IMR-90 (cell line): ENCODE measurements at regions not wholly inside any gene's neighbourhood (a gene's known extent, or its start where the extent isn't known, plus 50 kb on each side); places are given as distances from the start of the nearest gene placed in this dataset.

ENCODE experiments used
- ATAC-seq: fragments of 200-7000 bp; cut with Tn5 transposase; 2 replicates; pipeline ENCODE4 v1.9.1; 2020; ENCODE audit warnings: low read depth, mild to moderate bottlenecking, moderate library complexity
- BruUV-seq: library from RNA; stranded (reverse); fragments of 400-500 nt; replicated peaks from 2 replicates; lab custom pipeline; 2021; lab: Mats Ljungman, UMichigan
- CTCF ChIA-PET: fragments of 300-600 bp; formaldehyde crosslinking; extraction: SDS; loops from one replicate; lab custom pipeline; 2021; ENCODE audit warnings: antibody characterized with exemption; lab: Yijun Ruan, JAX
- POLR2A ChIA-PET: fragments of 300-600 bp; sonication (Branson Sonifier 250); formaldehyde crosslinking; loops from one replicate; lab custom pipeline; 2022; ENCODE audit warnings: antibody characterized with exemption; ENCODE audit not compliant: unreplicated experiment; lab: Charles Lee
- DNase-seq: peaks from one replicate; pipeline ENCODE4 v3.0.0; 2013
- H2AFZ ChIP-seq: replicated peaks from 2 replicates; pipeline ENCODE3; 2013; ENCODE audit warnings: low read length, mild to moderate bottlenecking; ENCODE audit not compliant: poor library complexity
- H2AK5ac ChIP-seq: 2 replicates; pipeline ENCODE4 v1.6.1; 2013; ENCODE audit warnings: low read depth, low read length, inconsistent platforms
- H2AK9ac ChIP-seq: replicated peaks from 2 replicates; pipeline ENCODE3; 2013; ENCODE audit warnings: mild to moderate bottlenecking, low read depth, low read length, moderate library complexity; ENCODE audit not compliant: poor library complexity
- H2BK120ac ChIP-seq: 2 replicates; pipeline ENCODE4 v1.6.1; 2013; ENCODE audit warnings: low read depth, low read length, inconsistent platforms
- H2BK15ac ChIP-seq: 3 replicates; pipeline ENCODE4 v1.6.1; 2013; ENCODE audit warnings: low read depth, low read length, inconsistent platforms
- H2BK20ac ChIP-seq: 2 replicates; pipeline ENCODE4 v1.6.1; 2013; ENCODE audit warnings: low read depth, mild to moderate bottlenecking, inconsistent platforms, low read length, moderate library complexity
- H2BK5ac ChIP-seq: 2 replicates; pipeline ENCODE4 v1.6.1; 2013; ENCODE audit warnings: mild to moderate bottlenecking, low read depth, low read length, inconsistent platforms; ENCODE audit not compliant: poor library complexity, severe bottlenecking
- H3K14ac ChIP-seq: replicated peaks from 2 replicates; pipeline ENCODE4 v1.6.1; 2013; ENCODE audit warnings: low read depth, low read length, inconsistent platforms
- H3K18ac ChIP-seq: 2 replicates; pipeline ENCODE4 v1.6.1; 2013; ENCODE audit warnings: low read depth, low read length, control low read depth
- H3K23ac ChIP-seq: 2 replicates; pipeline ENCODE4 v1.6.1; 2013; ENCODE audit warnings: low read depth, low read length, inconsistent platforms
- H3K27ac ChIP-seq: 2 replicates; pipeline ENCODE4 v1.5.1; 2013; ENCODE audit warnings: mild to moderate bottlenecking, control low read depth, low read length; ENCODE audit not compliant: insufficient read depth
- H3K27me3 ChIP-seq: 2 replicates; pipeline ENCODE4 v1.6.1; 2013; ENCODE audit warnings: low read length; ENCODE audit not compliant: control insufficient read depth, insufficient read depth
- H3K36me3 ChIP-seq: 2 replicates; pipeline ENCODE4 v1.6.1; 2013; ENCODE audit warnings: low read length, mixed read lengths; ENCODE audit not compliant: control insufficient read depth, insufficient read depth
- H3K4ac ChIP-seq: 2 replicates; pipeline ENCODE4 v1.6.1; 2013; ENCODE audit warnings: low read depth, low read length, inconsistent platforms
- H3K4me1 ChIP-seq: 2 replicates; pipeline ENCODE4 v1.6.1; 2013; ENCODE audit warnings: low read length, mixed read lengths; ENCODE audit not compliant: control insufficient read depth, insufficient read depth
- H3K4me2 ChIP-seq: 2 replicates; pipeline ENCODE4 v1.6.1; 2013; ENCODE audit warnings: low read depth, mild to moderate bottlenecking, control low read depth, low read length, moderate library complexity
- H3K4me3 ChIP-seq: 2 replicates; pipeline ENCODE4 v1.5.1; 2013; ENCODE audit warnings: low read depth, mild to moderate bottlenecking, control low read depth, low read length, moderate library complexity; ENCODE audit not compliant: insufficient read depth
- H3K56ac ChIP-seq: 2 replicates; pipeline ENCODE4 v1.6.1; 2013; ENCODE audit warnings: low read length, inconsistent platforms; ENCODE audit not compliant: insufficient read depth; ENCODE audit errors: extremely low read depth
- H3K79me1 ChIP-seq, 2 experiments: 2 replicates each; pipeline ENCODE4 v1.6.1; 2013; ENCODE audit warnings: low read length in 2 of 2, inconsistent platforms in 1 of 2, low read depth in 1 of 2
- H3K9ac ChIP-seq: 2 replicates; pipeline ENCODE4 v1.6.1; 2013; ENCODE audit warnings: low read depth, low read length, control low read depth
- H3K9me1 ChIP-seq: 2 replicates; pipeline ENCODE4 v1.6.1; 2013; ENCODE audit warnings: low read length, inconsistent platforms; ENCODE audit not compliant: insufficient read depth
- H3K9me3 ChIP-seq: 2 replicates; pipeline ENCODE4 v1.6.1; 2013; ENCODE audit warnings: low read length; ENCODE audit not compliant: control insufficient read depth, insufficient read depth
- H4K20me1 ChIP-seq: 2 replicates; pipeline ENCODE4 v1.6.1; 2013; ENCODE audit warnings: low read length, inconsistent platforms; ENCODE audit not compliant: insufficient read depth
- H4K5ac ChIP-seq: 2 replicates; pipeline ENCODE4 v1.6.1; 2013; ENCODE audit warnings: mild to moderate bottlenecking, low read depth, low read length, control low read depth
- H4K8ac ChIP-seq, 2 experiments: 2 replicates each; pipeline ENCODE4 v1.6.1; 2013; ENCODE audit warnings: low read depth in 2 of 2, low read length in 2 of 2, control low read depth in 1 of 2, inconsistent platforms in 1 of 2
- H4K91ac ChIP-seq: 2 replicates; pipeline ENCODE4 v1.6.1; 2013; ENCODE audit warnings: low read depth, low read length, inconsistent platforms; ENCODE audit not compliant: insufficient read depth
- BHLHE40 ChIP-seq: fragments of 150-350 bp; IDR thresholded peaks from 2 replicates; pipeline ENCODE4 v1.6.1; 2016; ENCODE audit warnings: mild to moderate bottlenecking, low read depth, low read length
- FOS ChIP-seq: fragments of 150-350 bp; IDR thresholded peaks from 2 replicates; pipeline ENCODE4 v1.6.1; 2016; ENCODE audit warnings: low read depth, low read length
- MAZ ChIP-seq: IDR thresholded peaks from 2 replicates; pipeline ENCODE4 v1.6.1; 2012; ENCODE audit warnings: low read depth, mild to moderate bottlenecking, low read length, improper control_type of control experiment, moderate library complexity, borderline replicate concordance
- MXI1 ChIP-seq: IDR thresholded peaks from 2 replicates; pipeline ENCODE4 v1.6.1; 2012; ENCODE audit warnings: low read depth, mild to moderate bottlenecking, low read length, moderate library complexity, borderline replicate concordance
- NFE2L2 ChIP-seq: fragments of 150-350 bp; IDR thresholded peaks from 2 replicates; pipeline ENCODE4 v1.6.1; 2016; ENCODE audit warnings: low read depth, mild to moderate bottlenecking, low read length
- RCOR1 ChIP-seq: IDR thresholded peaks from 2 replicates; pipeline ENCODE4 v1.6.1; 2012; ENCODE audit warnings: mild to moderate bottlenecking, low read length, improper control_type of control experiment; ENCODE audit not compliant: insufficient replicate concordance
- RFX5 ChIP-seq: IDR thresholded peaks from 2 replicates; pipeline ENCODE4 v1.8.0; 2012; ENCODE audit warnings: low read depth, mild to moderate bottlenecking, low read length, moderate library complexity
- SMC3 ChIP-seq: fragments of 150-350 bp; IDR thresholded peaks from 2 replicates; pipeline ENCODE4 v1.6.1; 2016; ENCODE audit warnings: low read depth, mild to moderate bottlenecking, antibody characterized with exemption, low read length, moderate library complexity
- WGBS, 2 experiments: methylation state at CpG; one replicate each; pipeline versions ENCODE4 v1.1.5 to v1.1.7; 2013; ENCODE audit warnings: missing lambda C conversion rate in 2 of 2; ENCODE audit not compliant: insufficient read length in 1 of 2; ENCODE audit errors: extremely low coverage in 2 of 2; 5-methylcytosine and 5-hydroxymethylcytosine counted together
- dilution Hi-C: fragments of 300-500 bp; cut with HindIII; formaldehyde crosslinking; loops from one replicate; pipeline ENCODE4 v1.14.3; 2018; ENCODE audit warnings: low sequenced_read_pairs; ENCODE audit not compliant: unreplicated experiment
- in situ Hi-C: fragments of 300-500 bp; cut with MboI; formaldehyde crosslinking; loops from 3 replicates; pipeline ENCODE4 v1.14.3; 2019; ENCODE audit warnings: low sequenced_read_pairs, inconsistent platforms, mixed read lengths
- intact Hi-C: fragments of 100-400 bp; cut with micrococcal nuclease; formaldehyde crosslinking; loops from 2 replicates; pipeline ENCODE4 v1.10.0; 2022
- TF ChIP-seq, protein P1 (sequence below): fragments of 150-350 bp; IDR thresholded peaks from 2 replicates; pipeline ENCODE4 v1.6.1; 2016; ENCODE audit warnings: low read depth, mild to moderate bottlenecking, low read length, moderate library complexity, borderline replicate concordance
- TF ChIP-seq, protein P2 (sequence below): fragments of 150-350 bp; IDR thresholded peaks from 2 replicates; pipeline ENCODE4 v1.6.1; 2017; ENCODE audit warnings: mild to moderate bottlenecking, antibody characterized with exemption, low read length, low read depth
- TF ChIP-seq, protein P3 (sequence below): conservative IDR thresholded peaks from 2 replicates; pipeline ENCODE4 v1.5.1; 2012; ENCODE audit warnings: mild to moderate bottlenecking, low read depth, low read length, improper control_type of control experiment

DNA sequence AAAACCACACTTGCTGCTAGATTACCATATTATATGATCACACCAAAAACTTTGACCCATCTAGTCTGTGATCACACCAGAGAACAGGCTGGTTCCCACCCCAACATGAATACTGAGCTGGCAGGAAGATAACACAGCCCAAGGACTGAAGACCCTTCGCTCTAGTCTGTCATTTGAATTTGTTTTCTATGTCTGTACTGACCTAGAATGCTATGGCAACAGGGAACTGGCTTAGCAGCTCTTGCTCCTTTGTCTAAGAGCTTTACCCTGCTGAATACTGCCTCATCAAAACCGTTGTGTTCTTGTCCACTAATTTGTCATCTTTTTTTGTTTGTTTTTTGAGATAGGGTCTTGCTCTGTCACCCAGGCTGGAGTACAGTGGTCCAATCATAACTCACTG is 420.4 kb downstream of the AASDHPPT start:
- in situ Hi-C loops (no loop called here), dilution Hi-C loops (no loop called here), intact Hi-C loops (no loop called here)
- no peak overlapping the region for H3K14ac ChIP-seq
- no CpG with 5 or more reads among the region's 2 CpGs for WGBS, 2 experiments
- no peaks in the 10 kb centered on the region for H3K9me1 ChIP-seq
- H3K23ac ChIP-seq: no peak overlapping the region
- CTCF ChIA-PET: no interaction called here
- no TSS peak for BruUV-seq
- no peaks in the 10 kb centered on the region for H3K79me1 ChIP-seq
- no peak for ATAC-seq
- no peak overlapping the region for H3K9ac ChIP-seq
- TF ChIP-seq, protein P1, sequence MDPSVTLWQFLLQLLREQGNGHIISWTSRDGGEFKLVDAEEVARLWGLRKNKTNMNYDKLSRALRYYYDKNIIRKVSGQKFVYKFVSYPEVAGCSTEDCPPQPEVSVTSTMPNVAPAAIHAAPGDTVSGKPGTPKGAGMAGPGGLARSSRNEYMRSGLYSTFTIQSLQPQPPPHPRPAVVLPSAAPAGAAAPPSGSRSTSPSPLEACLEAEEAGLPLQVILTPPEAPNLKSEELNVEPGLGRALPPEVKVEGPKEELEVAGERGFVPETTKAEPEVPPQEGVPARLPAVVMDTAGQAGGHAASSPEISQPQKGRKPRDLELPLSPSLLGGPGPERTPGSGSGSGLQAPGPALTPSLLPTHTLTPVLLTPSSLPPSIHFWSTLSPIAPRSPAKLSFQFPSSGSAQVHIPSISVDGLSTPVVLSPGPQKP: no peak
- TF ChIP-seq MXI1 (no peak), RFX5 (no peak), SMC3 (no peak), BHLHE40 (no peak), NFE2L2 (no peak), RCOR1 (no peak), MAZ (no peak), FOS (no peak)
- TF ChIP-seq, protein P2, sequence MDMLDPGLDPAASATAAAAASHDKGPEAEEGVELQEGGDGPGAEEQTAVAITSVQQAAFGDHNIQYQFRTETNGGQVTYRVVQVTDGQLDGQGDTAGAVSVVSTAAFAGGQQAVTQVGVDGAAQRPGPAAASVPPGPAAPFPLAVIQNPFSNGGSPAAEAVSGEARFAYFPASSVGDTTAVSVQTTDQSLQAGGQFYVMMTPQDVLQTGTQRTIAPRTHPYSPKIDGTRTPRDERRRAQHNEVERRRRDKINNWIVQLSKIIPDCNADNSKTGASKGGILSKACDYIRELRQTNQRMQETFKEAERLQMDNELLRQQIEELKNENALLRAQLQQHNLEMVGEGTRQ: no peak
- TF ChIP-seq, protein P3, sequence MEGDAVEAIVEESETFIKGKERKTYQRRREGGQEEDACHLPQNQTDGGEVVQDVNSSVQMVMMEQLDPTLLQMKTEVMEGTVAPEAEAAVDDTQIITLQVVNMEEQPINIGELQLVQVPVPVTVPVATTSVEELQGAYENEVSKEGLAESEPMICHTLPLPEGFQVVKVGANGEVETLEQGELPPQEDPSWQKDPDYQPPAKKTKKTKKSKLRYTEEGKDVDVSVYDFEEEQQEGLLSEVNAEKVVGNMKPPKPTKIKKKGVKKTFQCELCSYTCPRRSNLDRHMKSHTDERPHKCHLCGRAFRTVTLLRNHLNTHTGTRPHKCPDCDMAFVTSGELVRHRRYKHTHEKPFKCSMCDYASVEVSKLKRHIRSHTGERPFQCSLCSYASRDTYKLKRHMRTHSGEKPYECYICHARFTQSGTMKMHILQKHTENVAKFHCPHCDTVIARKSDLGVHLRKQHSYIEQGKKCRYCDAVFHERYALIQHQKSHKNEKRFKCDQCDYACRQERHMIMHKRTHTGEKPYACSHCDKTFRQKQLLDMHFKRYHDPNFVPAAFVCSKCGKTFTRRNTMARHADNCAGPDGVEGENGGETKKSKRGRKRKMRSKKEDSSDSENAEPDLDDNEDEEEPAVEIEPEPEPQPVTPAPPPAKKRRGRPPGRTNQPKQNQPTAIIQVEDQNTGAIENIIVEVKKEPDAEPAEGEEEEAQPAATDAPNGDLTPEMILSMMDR: no peak
- no peak for DNase-seq
- H3K27ac ChIP-seq: no peak overlapping the region
- H3K36me3 ChIP-seq: no peaks in the 10 kb centered on the region
- H3K9me3 ChIP-seq: no peaks in the 10 kb centered on the region
- no peak overlapping the region for H4K91ac ChIP-seq
- H3K4me3 ChIP-seq: no peak overlapping the region
- H2AK9ac ChIP-seq: no peak overlapping the region
- H3K27me3 ChIP-seq: no peaks in the 10 kb centered on the region
- H4K8ac ChIP-seq: no peak overlapping the region
- no peak overlapping the region for H2BK15ac ChIP-seq
- no peak overlapping the region for H3K4ac ChIP-seq
- H3K18ac ChIP-seq: no peak overlapping the region
- peak overlapping the region; percentile 50; the same call in 1 of the 2 replicates for H2AK5ac ChIP-seq
- no peak overlapping the region for H2BK120ac ChIP-seq
- H2BK20ac ChIP-seq: no peak overlapping the region
- no peak overlapping the region for H2BK5ac ChIP-seq
- no peak overlapping the region for H2AFZ ChIP-seq
- H3K56ac ChIP-seq: no peak overlapping the region
- POLR2A ChIA-PET: no interaction called here
- no peaks in the 10 kb centered on the region for H3K4me1 ChIP-seq
- no peaks in the 10 kb centered on the region for H4K20me1 ChIP-seq
- H4K5ac ChIP-seq: no peak overlapping the region
- H3K4me2 ChIP-seq: no peak overlapping the region
